HG03558 (cell line): ENCODE measurements at regions not wholly inside any gene's neighbourhood (a gene's known extent, or its start where the extent isn't known, plus 50 kb on each side); places are given as distances from the start of the nearest gene placed in this dataset.
"Not testable (repeated sequence)": the region's sequence is repeated elsewhere in the genome, so short reads cannot be mapped to it uniquely, and the experiment has no call there.

Experiments used
- ATAC-seq: cut with Tn5 transposase; IDR thresholded peaks from one replicate; pipeline ENCODE4 v1.9.1; 2021; ENCODE audit warnings: moderate number of reproducible peaks; ENCODE audit not compliant: unreplicated experiment; ENCODE audit errors: extremely low read depth

DNA sequence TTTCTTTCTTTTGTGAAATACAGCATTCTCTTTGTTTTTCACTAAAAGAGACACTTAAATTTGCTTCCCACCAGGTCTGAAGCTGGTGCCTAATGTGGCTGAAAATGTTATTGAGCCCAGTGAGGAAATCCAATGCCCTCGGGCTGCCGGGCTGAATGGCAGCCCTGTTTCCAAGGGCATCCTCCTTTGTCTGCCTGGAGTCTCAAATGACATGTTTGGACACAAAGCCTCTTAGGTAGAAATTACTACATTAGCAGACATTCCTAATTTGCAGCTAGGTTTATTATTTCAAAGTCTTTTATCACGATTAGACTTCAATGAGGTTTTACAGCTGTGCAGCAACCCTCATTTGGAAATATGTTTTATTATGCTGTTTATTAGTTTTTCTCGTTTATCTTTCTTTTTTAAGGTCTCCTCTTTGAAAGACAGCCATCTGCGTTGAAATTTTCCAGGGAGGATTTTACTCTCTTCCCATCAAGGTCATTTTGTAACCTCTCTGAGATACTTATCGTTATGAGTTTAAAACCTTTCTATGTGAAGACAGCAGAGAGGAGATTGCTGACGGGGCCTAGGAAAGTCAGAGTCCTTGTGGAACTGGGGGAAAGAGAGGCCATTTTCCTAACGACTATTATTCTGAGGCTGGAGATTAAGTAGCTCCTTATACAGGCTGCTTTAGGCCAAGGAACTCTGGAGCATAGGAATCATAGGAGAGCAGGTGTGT is 59.0 kb upstream of the ZNF532 start:
- no peak for ATAC-seq

DNA sequence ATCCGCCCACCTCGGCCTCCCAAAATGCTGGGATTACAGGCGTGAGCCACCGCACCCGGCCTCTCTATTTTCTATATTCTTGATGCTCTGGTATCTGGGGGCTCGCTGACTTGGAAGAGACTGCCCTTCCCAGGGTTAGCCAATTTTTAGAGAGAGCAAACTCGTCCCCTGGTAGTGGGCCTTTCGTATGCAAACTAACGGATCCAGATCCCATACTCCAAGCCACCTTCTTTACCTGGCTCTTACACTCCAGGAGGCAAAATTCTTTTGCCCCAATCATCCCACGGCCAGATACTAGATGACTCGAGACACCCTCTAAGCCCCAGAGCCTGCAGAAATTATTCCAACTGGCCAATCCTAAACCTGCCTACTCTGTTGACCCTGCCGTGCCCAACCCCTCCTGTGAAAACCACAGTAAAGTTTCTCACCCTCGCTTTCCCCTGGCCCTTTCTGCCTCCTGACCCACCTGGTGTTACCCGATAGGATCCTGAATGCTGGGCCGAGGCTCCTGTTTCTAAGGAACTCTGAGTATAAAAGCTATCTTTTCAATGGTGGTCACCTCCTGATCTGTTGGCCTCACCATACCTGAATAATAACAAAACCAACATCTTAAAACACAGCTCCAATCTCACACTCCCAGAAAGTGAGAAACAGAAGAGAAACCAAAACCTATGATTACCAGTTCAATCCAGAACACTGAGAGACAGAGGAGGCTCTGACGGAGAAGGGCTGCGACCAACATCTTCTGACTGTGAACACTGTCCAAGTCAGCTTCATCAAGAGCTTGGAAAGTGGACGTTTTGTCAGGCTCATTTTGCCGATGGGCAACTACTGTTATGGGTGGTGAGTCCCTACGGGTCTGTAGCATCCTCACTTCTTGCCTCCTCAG is 57.6 kb upstream of the ZNF532 start:
- ATAC-seq = peak; percentile 97

DNA sequence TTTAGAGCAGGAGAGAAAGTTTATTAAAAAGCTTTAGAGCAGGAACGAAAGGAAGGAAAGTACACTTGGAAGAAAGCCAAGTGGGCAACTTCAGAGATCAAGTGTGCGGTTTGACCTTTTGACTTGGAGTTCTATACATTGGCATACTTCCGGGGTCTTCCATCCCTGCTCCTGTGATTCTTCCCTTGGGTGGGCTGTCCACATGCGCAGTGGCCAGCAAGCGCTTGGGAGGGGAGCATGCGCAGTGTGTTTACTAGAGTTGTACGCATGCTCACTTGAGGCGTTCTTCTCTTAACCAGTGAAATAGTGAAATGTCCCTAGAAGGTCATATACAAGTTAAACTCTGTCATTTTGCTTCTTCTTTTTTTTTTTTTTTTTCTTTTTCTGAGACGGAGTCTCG is 56.9 kb upstream of the ZNF532 start:
- no peak for ATAC-seq

DNA sequence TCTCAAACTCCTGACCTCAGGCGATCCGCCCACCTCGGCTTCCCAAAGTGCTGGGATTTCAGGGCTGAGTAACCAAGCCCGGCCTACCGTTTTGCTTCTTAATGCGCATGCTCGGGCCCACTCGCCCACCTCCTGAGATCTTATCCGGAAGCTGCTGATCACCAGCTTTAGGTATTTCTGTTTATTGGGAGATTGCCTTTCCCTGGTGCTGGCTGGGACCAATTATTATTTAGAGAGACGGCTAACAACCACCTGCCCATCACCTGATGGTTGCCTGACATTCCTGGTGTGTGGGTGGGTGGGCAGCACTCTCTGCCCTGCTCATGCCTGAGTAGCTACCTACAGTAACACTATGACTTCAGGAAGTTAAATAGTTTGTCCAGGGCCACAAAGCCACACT is 56.3 kb upstream of the ZNF532 start:
- ATAC-seq = no peak

DNA sequence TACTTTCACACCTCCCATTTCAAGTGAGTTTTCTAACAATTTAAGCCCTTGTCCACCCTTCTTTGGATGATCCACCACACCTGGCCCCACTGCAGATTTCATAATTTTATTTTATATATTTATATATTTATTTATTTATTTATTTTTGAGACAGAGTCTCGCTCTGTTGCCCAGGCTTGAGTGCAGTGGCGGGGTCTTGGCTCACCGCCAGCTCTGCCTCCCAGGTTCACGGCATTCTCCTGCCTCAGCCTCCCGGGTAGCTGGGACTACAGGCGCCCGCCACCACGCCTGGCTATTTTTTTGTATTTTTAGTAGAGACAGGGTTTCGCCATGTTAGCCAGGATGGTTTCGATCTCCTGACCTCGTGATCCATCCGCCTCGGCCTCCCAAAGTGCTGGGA is 52.8 kb upstream of the ZNF532 start:
- not testable (repeated sequence) for ATAC-seq

DNA sequence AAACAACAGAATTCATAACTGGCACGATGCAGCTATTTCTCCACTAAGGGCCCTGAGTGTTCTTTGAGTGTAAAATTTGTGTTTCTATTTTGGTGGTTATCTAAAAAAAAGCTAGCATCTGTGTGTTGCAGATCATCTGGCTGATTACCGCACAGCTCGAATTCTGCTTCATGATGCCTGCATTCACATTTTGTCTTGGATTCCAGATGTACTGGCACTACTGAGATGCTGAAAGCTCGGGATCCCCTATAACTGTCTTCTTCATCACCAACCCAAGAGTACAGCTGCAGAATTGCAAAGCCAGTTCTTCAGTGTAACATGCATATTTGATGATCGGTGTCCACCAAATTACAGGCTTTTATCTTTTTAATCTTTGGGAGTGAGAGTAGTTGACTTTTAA is 51.6 kb upstream of the ZNF532 start:
- no peak for ATAC-seq

DNA sequence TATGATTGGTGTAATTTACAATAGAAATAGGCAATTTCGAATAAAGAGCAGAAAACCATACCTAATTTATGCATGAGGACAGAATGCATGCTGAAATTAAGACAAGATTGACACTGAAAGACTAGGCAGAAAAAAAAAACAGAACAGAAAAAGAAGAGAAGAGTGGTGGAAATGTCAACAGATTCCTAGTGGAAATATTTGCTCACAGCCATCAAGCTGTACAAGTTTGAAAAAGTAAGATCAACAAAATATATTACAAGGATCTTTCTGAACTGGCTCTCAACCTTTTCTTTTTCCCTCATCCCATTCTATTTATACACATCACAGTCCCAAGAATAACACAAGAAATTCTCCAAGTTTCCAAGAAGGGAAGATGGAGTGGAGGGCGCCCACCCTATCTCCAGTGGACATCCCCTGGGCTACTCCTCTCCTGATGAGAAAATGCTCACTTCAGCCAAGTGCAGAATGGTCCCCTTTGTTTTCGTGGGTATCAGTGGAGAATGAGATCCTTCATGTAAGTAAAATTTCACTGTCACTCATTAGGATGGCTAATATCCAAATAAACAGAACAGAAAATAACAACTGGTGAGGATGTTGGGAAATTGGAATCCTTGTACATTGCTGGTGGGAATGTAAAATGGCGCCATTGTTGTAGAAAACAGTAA is 51.0 kb upstream of the ZNF532 start:
- ATAC-seq = no peak

DNA sequence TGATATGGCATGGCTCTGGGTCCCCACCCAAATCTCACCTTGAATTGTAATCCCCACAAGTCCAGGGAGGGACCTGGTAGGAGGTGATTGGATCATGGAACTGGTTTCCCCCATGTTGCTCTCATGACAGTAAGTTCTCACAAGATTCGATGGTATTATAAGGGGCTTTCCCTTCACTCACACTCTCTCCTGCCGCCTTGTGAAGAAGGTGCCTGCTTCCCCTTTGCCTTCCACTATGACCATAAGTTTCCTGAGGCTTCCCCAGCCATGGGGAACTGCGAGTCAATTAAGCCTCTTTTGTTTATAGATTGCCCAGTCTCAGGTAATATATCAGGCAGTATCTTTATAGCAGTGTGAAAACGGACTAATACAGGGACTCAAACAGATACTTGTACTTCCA is 50.4 kb upstream of the ZNF532 start:
- ATAC-seq = no peak
